CMK (cell line): ENCODE measurements at regions not wholly inside any gene's neighbourhood (a gene's known extent, or its start where the extent isn't known, plus 50 kb on each side); places are given as distances from the start of the nearest gene placed in this dataset.

ENCODE experiments used
- DNase-seq: peaks from one replicate; pipeline ENCODE4 v3.0.0-alpha.2; 2010; ENCODE audit warnings: low read depth

DNA sequence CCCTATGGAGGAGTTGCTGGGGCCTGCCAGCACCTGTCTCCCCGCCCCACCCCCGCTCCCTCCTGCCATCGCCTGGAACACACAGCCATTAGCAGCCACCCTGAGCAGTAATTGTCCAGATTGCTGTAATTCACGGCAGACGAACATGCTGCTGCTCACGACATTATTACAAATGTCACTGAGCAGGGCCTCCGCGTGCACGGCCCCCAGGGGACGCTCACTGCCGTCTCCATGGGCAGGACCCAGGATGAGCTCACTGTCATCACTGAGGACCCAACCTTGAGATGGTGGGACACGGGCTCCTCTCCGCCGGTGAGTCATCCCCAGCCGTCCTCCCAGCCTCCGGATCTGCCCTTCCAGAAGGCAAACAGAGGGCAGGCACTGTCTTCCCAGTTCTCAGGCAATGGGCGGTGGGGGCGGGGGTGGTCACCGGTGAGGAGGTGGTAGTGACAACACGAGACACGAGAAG lies 100.4 kb downstream of the RFLNA start:
- DNase-seq, result no peak

DNA sequence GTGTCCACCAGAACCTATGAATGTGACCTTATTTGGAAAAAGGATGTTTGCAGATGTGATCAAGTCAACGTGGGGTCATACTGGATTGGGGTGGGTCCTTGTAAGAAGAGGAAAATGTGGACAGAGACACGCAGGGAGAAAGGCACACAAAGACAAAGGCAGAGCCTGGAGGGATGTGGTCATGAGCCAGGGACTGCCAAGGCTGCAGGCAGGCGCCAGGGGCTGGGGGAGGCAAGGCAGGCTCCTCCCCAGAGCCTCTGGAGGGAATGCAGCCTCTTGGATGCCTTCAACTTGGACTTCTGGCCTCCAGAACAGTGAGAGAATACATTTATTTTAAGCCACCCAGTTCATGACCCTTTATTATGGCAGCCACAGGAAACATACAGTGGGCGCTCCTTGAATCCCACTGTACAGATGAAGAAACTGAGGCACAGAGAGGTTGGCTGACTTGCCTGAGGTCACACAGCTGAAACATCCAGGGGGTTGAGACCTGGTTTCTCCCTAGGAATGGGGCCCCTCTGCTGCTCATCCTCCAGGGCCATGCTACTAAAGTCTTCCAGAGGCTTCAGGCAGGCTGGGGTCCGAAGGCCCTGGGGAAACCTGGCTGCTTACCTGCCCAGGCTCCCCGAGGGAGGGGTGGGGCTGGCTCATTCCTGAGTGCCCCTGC lies 99.7 kb downstream of the RFLNA start:
- no peak for DNase-seq

DNA sequence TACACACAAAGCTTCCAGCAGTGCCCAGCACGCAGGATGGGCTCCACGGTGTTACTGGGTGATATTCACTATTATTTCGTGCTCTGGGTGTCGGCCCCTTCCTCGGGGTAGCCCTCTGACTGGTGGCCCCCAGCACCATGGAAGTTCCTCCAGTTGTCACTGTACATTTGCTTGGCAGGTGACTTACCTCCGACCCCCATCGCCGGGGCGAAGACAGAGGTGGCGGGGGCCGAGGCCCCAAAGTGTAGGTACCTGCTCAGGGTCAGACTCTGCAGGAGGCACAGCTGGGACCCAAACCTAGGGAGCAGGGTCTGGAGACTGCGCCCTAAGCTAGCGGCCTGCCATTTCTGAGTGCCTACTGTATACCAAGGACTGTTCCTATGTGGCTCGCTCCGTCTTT lies 98.9 kb downstream of the RFLNA start:
- no peak for DNase-seq

DNA sequence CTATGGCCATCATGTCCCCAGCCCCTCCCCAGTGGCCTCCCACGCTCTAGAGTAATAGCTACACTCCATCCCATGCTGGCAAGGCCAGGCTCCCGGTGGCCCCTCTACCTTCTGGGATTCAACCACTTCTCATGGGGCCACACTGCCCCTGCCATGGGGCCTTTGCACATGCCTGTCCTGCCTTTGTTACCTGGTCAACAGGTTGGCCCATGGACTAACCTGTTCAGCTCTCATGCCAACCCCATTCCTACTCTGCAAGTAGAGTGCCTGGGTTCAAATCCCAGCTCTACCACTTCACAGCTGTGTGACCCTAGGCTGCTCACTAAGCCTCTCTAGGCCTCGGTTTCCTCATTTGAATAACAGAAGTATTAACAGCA lies 98.5 kb downstream of the RFLNA start:
- no peak for DNase-seq

DNA sequence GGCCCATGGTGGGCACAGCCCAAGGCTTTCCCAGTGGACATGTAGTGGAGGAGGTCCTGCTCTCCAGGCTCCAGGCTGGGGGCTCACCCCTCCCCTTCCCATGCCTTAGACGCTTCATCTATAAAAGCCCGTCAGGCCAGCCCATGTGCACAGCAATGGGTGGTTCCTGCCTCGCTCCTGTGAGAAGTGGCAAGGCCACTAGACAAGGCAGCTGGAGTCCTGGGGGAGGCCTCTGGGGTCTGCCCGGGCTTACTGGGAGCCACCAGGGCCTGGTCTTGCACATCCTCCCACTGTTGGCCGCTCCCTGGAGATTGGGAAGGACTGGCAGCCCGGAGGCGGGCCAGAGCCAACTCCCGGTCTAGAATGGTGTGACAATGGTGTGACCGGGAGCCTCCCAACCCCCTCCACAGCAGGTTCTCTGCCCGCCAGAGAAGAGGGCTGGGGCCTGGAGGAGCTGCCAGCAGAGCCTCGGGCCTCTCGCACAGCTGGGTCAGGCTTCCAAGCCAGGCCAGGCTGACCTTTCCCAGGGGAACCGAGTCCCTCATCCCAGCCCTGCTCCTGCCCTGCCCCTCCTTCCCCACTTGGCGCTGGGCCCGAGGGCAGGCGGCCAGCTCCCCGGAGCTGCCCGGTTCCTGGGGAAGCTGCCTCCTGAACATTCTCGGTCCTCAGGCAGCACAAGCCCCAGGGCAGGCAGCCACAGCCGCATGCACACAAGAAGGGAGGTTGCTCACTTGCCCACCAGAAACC lies 97.9 kb downstream of the RFLNA start:
- DNase-seq, result no peak

DNA sequence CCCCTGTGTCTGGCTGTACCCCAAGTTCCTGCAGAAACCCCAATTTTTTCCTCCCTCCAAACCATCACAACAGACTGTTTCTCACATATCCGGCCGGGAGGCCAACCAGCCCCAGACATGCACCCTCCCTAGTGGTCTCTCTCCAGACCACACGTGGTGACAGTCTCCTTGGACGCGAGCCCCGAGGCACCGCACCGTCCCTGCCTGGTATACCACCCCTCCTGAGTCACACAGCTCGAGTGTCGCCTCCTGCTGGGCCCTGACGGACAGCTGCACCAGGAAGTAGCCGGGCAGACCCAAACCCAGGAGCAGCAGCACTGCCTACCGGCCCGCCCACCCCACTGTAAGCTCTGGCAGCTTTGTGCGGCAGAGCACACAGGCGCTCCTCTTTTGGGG lies 97.4 kb downstream of the RFLNA start:
- DNase-seq, result peak; percentile 53

DNA sequence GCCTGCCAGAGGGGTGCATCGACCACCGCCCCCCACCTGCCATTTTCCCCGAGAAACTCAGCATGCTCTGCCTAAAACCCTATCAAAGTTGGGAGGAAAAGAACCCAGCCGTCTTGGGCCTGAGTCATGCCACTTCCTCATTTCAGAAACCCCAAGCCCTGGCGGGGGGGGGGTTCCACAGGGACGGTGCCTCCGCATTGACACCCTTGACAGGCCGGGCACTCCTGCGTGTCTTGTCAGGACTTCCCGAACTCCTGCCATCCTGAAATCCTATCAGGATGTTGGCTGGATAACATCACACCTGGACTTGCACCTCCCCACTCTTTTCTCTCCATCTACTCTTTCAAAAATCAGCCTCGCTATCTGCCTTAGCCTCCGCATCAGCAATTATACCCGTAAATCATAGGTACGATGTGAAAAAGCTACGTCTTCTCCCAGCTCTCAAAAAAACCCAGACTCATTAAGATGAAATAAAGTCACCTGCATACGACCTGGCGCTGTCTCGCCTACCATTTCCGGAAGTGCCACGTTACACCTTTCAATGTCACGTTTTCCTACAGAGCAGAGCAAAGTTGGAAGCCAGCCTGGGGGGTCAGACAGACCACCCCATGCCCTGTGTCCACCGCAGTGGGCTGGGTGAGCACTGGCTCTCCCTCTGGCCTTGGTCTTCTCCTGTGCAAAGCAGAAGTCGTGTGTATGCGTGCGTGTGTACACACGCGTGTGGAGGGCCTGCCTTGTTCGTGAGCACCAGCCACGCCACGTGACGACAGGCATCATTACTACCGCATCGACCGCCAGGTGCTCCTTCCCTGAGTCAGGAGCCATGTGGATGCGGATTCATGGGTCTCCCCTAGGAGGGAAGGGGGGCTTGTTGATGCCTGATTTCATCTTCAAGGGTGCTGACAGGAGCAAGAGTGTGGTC lies 96.7 kb downstream of the RFLNA start:
- no peak for DNase-seq

DNA sequence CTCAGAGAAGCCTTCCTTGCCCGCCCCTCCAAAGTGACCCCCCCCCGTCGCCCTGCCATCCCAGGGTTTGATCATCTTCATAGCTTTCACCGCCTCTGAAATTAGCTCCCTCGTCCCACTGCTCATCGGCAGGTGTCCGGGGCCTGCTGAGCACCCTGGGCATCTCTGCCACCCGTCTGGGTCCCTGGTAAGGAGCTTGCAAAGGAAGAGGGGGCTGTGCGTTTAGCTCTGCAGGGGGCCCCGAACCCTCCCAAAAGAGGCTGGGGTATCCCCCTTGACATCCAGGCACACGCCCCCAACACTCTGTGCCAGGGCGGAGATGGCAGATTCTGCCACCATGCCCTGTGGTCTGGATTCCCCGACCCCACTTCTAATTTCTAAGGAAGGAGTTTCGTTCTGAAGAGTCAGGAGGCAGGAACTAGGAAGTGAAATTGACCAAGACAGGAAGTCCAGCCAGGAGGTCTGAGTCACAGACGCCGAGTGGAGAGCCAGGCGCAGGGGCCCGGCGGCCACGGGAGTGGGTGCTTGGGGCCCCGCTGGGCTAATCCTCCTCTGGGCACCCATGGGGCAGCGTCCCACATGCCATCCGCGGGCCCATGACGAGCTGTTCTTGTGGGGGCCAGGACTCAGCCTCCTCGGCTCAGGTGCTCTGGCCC lies 95.7 kb downstream of the RFLNA start:
- DNase-seq, result peak; percentile 31

DNA sequence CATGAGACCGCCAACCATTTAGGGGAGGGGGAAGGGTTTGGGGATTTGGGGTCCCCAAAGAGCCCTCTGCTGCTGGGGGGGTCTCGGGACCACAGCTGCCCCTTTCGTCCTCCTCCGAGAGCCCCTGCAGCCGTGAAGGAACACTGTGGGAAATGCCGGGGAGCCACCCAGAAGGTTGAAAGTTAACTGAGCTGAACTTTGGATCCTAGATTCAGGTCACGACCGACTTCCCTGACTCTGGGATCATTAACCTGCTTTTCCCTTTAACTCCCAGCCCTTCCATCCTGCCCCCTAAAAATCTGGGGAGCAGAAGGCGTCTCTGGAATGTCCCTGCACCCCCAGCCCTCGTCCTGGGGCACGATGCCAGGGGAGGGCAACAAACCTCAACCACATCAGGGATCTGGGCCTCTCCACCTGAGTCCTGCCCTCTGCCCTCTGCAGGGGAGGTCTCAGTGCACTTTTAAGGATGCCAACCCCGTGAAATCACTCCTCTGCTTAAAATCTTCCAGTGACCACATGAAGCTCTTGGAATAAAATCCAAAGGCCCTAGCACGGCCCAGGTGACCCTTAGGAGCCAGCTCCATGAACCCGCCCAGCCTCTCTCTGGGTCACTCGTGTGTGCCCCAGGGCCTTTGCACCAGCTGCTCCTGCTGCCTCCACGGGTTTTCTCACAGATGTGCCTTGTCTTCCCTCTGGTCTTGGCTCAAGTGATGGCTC lies 95.0 kb downstream of the RFLNA start:
- DNase-seq, result no peak

DNA sequence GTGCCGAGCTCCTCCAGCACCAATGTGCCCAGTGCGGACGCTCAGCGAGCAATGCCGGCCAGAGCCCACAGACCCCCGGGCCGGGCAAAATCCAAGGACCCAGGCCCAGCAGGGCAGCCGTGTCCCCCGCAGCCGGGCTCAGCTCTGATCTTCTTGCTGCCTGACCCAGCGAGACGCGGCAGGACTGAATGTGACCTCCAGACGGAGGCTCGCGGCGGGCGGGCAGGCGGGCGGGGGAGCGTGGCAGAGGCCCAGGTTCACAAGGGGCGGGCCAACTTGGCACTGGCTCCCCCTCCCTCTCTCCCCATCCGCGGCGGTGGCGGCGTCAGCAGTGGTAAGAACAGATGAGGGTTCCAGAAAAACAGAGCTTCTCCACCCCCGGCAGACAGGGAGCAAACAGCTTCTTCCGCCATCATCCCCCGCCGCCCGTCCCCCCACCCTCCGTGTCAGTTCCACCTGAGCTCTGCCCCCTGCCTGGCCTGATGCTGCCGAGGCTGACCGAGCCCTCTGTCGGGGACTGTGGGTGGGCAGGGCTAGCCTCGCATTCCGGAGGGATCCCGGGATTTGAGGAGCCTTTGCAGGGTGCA lies 94.3 kb downstream of the RFLNA start:
- DNase-seq, result no peak

DNA sequence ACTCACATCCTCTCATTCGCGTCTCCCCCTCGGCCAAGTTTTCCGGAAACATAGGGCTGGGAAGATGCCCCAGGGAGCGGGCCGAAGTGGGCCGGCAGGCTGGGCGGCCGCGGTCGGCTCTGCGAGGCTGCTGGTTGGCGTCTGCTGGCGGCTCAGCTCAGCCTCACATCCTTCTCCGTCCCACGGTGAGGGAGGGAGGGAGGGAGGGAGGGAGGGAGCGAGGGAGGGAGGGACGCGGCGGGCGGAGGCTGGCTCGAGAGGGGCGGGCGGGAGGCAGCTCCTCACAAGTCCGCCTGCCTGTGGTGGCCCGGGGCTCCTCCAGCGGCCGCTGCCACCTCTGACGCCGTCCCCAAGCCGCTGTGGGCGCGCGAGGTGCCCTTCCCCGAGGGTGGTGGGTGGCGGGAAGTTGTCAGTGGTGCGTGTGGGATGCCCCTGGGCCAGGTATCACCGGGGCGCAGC lies 93.8 kb downstream of the RFLNA start:
- DNase-seq, result no peak

DNA sequence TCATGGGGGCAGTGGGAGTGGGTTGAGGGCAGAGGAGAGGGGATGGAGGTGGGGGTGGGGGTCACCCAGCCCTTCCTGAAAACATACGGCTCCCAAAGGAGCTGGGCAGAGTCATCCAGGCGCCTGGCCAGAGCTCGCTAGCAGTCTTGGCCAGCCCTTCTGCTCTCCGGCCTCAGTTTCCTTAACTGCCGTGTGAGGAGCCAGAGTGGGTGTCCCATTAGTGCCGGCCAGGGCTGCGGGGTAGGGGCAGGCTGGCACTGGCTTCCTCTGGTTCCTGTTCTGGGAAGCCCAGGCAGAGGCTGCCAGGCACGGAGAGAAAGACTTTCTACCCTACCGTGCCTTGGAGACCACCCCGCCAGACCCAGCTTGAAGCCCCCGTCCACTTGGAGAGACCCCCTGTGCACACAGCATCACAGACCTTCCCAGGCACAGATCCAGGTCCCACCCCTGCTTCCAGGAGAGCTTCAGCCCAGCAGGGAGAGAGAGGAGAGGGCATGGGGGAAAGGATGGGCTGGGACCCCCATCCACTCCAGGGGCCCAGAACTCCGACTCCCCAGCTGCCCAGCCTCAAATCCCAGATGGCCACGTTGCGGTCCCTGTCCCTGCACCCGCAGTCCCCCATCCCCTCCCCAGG lies 93.3 kb downstream of the RFLNA start:
- no peak for DNase-seq

DNA sequence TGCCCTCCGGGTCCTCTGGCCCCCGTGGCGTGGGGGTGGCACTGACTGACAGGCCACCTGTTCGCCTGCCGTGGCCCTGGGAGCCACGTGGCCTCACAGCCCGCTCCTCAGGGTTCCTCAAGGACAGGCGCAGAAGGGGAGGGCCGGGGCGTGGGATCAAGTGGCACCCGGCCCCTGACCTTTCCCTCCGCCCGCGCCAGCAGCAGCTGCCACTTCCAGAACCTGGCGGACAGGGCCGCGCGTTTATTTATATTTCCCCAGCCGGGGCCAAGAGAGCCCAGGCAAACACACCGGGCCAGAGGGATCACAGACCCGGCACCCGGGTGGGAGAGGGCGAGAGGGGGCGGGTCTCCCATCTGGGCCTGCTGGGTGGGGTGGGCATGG lies 92.6 kb downstream of the RFLNA start:
- no peak for DNase-seq

DNA sequence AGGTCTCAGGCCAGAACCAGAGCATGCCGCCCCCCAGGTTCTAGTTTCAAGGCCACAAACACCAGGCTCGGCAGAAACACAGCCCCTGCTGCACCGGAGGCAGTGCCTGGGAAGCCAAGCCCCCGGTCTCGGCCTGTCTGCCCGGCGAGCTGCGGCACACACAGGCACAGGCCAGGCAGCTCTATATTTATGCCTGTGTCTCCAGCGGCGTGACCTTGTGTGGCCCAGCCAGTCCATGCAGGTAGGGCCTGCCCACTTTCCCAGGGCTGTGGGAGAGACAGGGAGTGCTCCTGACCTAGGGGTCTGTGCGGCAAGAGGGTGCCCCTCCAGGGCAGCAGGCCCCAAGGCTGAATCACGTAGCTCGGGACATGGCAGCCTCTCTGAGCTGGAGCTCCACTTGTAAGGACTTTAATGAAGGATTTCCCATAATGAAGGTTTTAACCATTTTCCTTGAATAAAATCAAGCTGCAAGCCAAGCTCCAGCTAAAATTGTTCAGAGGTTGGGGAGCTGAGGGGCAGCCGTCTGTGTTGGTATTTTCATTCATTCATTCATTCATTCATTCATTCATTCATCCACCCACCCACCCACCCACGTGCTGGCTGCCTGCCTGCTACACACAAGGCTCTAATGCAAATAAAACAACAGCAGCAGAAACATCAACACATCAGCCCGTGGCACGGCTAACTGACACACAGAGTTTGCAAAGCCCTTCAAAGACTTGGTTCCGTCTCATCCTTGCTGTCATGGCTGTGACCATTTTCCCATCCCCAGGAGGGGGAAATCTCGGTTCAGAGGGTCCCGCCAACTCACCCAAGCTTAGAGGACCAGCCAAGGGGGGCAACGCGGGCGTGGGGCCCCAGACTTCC lies 92.0 kb downstream of the RFLNA start:
- no peak for DNase-seq

DNA sequence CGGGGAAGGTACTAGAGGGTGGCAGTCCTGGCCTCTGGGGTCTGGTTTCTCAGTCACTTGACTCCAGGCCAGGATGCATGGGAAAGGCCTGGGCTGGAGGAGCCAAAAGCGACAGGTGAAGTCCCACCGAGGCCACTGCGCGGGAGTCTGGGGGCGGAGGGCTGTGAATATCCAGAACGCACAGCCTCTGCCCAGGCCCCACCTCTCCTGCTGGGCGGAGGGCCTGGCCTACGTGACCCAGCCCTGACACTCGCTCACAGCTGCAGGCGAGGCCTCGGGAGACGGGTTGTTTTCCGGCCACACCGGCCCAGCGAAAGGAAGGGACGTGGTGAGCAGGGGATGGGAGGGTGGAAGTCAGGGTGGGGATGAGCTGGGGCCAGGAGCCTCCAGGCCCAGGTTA lies 91.2 kb downstream of the RFLNA start:
- no peak for DNase-seq

DNA sequence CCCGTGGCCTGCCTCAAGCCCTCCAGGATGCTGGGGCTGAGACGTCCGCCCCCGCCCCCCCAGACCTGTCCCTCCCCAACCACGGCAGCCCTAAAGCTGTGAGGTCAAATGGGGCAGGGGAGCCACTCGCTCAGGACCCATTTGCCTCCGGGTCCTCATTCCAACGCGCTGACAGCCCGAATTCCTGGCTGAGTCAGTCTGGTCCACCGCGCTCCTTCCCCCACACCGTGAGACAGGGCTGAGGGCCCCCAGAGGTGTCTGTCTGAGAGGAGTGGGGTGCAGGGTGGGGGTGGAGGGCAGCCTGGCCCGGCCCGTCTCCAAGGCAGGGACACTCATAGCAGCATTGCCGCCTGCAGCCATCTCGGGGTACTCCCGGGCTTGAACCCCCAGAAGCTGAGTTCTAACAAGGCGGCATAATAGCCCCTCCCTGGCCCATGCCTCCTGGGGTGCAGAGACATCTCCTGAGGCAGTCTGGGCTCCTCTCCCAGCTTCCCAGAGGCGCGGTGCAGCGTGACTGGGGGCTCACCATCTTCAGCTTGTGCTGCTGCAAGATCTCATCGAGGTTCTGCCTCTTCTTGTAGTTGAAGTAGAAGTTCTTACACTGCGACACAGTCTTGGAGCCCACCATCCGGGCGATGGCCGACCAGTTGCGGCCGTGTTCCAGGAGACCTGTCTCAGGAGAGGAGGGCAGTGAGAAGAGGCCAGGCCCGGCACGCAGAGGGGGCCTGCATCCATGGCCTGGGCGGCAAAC lies 90.5 kb downstream of the RFLNA start:
- DNase-seq, result no peak

DNA sequence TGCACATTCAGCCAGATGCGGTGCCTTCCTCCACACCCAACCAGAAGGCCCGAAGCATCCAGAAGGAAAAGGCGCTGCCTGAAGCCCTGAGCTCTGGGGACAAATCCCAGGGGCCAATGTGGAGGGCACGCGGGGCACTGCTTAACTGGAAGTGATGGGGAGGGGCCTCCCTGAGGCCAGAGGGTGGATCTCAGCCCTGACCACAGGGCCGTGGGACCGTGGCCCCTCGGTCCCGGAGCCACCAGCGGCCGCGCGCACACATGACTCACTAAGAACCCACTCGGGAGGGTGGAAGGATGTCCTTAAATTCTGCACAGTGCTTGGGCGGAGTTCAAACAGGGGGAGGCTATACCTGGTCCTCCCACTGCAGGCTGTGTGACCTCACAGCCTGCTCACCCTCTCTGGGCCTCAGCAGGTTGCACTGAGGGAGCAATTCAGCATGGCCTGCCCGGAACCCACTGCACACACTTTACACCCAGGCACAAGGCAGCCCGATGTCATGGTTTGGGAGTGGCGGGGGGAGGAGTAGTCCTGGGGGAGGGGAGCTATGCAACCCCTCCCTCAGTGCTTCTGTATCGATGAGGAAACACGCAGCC lies 89.5 kb downstream of the RFLNA start:
- DNase-seq, result no peak

DNA sequence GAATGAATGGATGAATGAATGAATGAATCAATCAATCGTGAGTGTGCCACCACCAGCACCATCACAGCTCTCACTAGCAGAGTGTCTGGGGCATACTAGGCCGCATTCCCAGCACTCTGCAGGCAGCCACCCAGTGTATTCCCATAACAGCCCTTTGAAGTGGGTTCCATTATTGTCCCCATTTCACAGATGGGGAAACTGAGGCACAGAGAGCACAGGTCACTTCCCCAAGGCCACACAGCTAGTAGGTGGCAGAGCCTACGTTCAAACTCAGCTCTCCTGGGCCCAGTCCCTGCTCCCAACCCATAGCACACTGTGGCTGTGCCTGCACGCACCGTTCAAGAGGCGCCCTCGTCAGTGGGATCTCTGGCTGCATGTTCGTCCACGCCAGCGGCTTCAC lies 88.1 kb downstream of the RFLNA start:
- no peak for DNase-seq
